GM12878 (cell line): ENCODE measurements at regions not wholly inside any gene's neighbourhood (a gene's known extent, or its start where the extent isn't known, plus 50 kb on each side); places are given as distances from the start of the nearest gene placed in this dataset.

Experiments
- PML ChIP-seq: IDR thresholded peaks from 2 replicates; pipeline ENCODE4 v1.6.1; 2012; ENCODE audit warnings: low read length, inconsistent platforms
- POLR2A ChIP-seq: IDR thresholded peaks from 2 replicates; pipeline ENCODE4 v1.6.1; 2011; ENCODE audit warnings: low read depth, mild to moderate bottlenecking, low read length
- SREBF2 ChIP-seq: IDR thresholded peaks from 2 replicates; pipeline ENCODE4 v1.6.1; 2012; ENCODE audit warnings: mild to moderate bottlenecking, low read length
- TCF12 ChIP-seq: IDR thresholded peaks from 2 replicates; pipeline ENCODE4 v1.6.1; 2011; ENCODE audit warnings: low read depth, mild to moderate bottlenecking, low read length
- YBX1 ChIP-seq: fragments of 450-650 bp; IDR thresholded peaks from 2 replicates; pipeline ENCODE4 v1.6.1; 2016; ENCODE audit warnings: antibody characterized with exemption
- TF ChIP-seq, protein P1 (sequence below): fragments of 450-650 bp; formaldehyde crosslinking; IDR thresholded peaks from 2 replicates; pipeline ENCODE4 v1.4.0; 2022; ENCODE audit warnings: mild to moderate bottlenecking, moderate library complexity
- TF ChIP-seq, protein P2 (sequence below), 3 experiments: IDR thresholded peaks in 2 of 3; conservative IDR thresholded peaks in 1 of 3; 2 replicates each; pipeline ENCODE4 v1.5.1; 2011; ENCODE audit warnings: low read depth in 3 of 3, low read length in 3 of 3, mild to moderate bottlenecking in 3 of 3, control low read depth in 2 of 3, moderate library complexity in 2 of 3, inconsistent platforms in 1 of 3, mixed read lengths in 1 of 3; ENCODE audit not compliant: control insufficient read depth in 2 of 3, insufficient read depth in 1 of 3; ENCODE audit errors: extremely low read depth in 1 of 3
- TF ChIP-seq, protein P3 (sequence below): fragments of 450-650 bp; IDR thresholded peaks from 2 replicates; pipeline ENCODE4 v1.6.1; 2016; ENCODE audit warnings: mild to moderate bottlenecking
- TF ChIP-seq, protein P4 (sequence below): IDR thresholded peaks from 2 replicates; pipeline ENCODE4 v1.6.1; 2011; ENCODE audit warnings: low read depth, mild to moderate bottlenecking, low read length, moderate library complexity, borderline replicate concordance; ENCODE audit errors: extremely low read depth

DNA sequence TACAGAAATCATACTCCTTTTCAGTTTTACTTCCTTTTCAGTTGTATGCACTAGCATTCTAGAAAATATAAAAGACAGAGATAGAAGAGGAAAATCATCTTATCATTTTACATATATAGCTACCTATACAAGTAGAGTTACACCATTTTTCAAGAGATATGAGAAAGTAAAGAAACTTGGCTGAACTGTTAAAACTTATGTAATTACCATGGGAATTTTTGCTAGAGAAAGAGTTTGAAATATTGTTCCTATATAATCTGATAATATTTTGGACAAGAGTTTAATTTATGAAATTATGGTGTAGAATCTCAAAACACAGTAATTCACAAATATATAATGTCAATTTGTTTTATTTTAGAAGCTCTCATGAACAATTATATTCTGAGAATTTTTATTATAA is 180.8 kb downstream of the PLPPR4 start:
- TF ChIP-seq SREBF2 (no peak), PML (no peak), POLR2A (no peak), TCF12 (no peak), YBX1 (no peak)
- TF ChIP-seq, protein P1, sequence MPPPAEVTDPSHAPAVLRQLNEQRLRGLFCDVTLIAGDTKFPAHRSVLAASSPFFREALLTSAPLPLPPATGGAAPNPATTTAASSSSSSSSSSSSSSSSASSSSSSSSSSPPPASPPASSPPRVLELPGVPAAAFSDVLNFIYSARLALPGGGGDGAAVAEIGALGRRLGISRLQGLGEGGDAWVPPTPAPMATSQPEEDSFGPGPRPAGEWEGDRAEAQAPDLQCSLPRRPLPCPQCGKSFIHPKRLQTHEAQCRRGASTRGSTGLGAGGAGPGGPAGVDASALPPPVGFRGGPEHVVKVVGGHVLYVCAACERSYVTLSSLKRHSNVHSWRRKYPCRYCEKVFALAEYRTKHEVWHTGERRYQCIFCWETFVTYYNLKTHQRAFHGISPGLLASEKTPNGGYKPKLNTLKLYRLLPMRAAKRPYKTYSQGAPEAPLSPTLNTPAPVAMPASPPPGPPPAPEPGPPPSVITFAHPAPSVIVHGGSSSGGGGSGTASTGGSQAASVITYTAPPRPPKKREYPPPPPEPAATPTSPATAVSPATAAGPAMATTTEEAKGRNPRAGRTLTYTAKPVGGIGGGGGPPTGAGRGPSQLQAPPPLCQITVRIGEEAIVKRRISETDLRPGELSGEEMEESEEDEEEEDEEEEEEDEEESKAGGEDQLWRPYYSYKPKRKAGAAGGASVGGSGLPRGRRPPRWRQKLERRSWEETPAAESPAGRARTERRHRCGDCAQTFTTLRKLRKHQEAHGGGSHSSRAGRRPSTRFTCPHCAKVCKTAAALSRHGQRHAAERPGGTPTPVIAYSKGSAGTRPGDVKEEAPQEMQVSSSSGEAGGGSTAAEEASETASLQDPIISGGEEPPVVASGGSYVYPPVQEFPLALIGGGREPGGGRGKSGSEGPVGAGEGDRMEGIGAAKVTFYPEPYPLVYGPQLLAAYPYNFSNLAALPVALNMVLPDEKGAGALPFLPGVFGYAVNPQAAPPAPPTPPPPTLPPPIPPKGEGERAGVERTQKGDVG (CRISPR knock-in tag) = no peak
- TF ChIP-seq, protein P2, sequence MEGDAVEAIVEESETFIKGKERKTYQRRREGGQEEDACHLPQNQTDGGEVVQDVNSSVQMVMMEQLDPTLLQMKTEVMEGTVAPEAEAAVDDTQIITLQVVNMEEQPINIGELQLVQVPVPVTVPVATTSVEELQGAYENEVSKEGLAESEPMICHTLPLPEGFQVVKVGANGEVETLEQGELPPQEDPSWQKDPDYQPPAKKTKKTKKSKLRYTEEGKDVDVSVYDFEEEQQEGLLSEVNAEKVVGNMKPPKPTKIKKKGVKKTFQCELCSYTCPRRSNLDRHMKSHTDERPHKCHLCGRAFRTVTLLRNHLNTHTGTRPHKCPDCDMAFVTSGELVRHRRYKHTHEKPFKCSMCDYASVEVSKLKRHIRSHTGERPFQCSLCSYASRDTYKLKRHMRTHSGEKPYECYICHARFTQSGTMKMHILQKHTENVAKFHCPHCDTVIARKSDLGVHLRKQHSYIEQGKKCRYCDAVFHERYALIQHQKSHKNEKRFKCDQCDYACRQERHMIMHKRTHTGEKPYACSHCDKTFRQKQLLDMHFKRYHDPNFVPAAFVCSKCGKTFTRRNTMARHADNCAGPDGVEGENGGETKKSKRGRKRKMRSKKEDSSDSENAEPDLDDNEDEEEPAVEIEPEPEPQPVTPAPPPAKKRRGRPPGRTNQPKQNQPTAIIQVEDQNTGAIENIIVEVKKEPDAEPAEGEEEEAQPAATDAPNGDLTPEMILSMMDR (IDR thresholded peaks at IDR 0.05 in 2 of 3, conservative IDR thresholded peaks at IDR 0.05 in 1 of 3; ENCODE audit: control insufficient read depth in 2 of 3, extremely low read depth in 1 of 3, insufficient read depth in 1 of 3, low read depth in 3 of 3, low read length in 3 of 3) = no peak
- TF ChIP-seq, protein P3, sequence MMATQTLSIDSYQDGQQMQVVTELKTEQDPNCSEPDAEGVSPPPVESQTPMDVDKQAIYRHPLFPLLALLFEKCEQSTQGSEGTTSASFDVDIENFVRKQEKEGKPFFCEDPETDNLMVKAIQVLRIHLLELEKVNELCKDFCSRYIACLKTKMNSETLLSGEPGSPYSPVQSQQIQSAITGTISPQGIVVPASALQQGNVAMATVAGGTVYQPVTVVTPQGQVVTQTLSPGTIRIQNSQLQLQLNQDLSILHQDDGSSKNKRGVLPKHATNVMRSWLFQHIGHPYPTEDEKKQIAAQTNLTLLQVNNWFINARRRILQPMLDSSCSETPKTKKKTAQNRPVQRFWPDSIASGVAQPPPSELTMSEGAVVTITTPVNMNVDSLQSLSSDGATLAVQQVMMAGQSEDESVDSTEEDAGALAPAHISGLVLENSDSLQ = no peak
- TF ChIP-seq, protein P4, sequence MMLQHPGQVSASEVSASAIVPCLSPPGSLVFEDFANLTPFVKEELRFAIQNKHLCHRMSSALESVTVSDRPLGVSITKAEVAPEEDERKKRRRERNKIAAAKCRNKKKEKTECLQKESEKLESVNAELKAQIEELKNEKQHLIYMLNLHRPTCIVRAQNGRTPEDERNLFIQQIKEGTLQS = no peak
